Activated effector memory CD4-positive, alpha-beta T cell treated with Interleukin-2 at 50 U/mL for 16 hours (primary cell): ENCODE measurements at regions not wholly inside any gene's neighbourhood (a gene's known extent, or its start where the extent isn't known, plus 50 kb on each side); places are given as distances from the start of the nearest gene placed in this dataset.

ENCODE experiments used
- DNase-seq: peaks from one replicate; pipeline ENCODE4 v3.0.0-alpha.2; 2020

GRCh38 chr3:10555263-10555662 lies 49.9 kb upstream of the ATP2B2 start:
- no peak for DNase-seq

- DNase-seq = no peak
Measured at GRCh38 chr3:10556312-10556711, 50.9 kb upstream of the ATP2B2 start.

- DNase-seq = no peak
Measured at GRCh38 chr3:10557250-10557649, 51.9 kb upstream of the ATP2B2 start.

GRCh38 chr3:10557781-10558373 lies 52.5 kb upstream of the ATP2B2 start:
- no peak for DNase-seq

GRCh38 chr3:10558736-10559135 lies 53.4 kb upstream of the ATP2B2 start:
- DNase-seq = no peak

GRCh38 chr3:10560060-10560861 lies 54.9 kb upstream of the ATP2B2 start:
- no peak for DNase-seq

- no peak for DNase-seq
Measured at GRCh38 chr3:10561162-10561945, 56.0 kb upstream of the ATP2B2 start.

- DNase-seq = no peak
Measured at GRCh38 chr3:10561946-10562560, 56.7 kb upstream of the ATP2B2 start.

- no peak for DNase-seq
Measured at GRCh38 chr3:10563396-10563795, 58.0 kb upstream of the ATP2B2 start.

GRCh38 chr3:10565814-10566213 lies 60.4 kb upstream of the ATP2B2 start:
- DNase-seq = no peak

GRCh38 chr3:10566451-10566850 lies 61.1 kb upstream of the ATP2B2 start:
- no peak for DNase-seq

- no peak for DNase-seq
Measured at GRCh38 chr3:10568549-10568948, 63.2 kb upstream of the ATP2B2 start.

GRCh38 chr3:10570196-10570946 lies 65.0 kb upstream of the ATP2B2 start:
- DNase-seq = no peak

- DNase-seq = no peak
Measured at GRCh38 chr3:10574101-10574620, 68.8 kb upstream of the ATP2B2 start.

GRCh38 chr3:10575601-10576160 lies 70.3 kb upstream of the ATP2B2 start:
- no peak for DNase-seq

- DNase-seq = no peak
Measured at GRCh38 chr3:10577486-10577885, 72.1 kb upstream of the ATP2B2 start.

GRCh38 chr3:10580426-10580825 lies 75.0 kb upstream of the ATP2B2 start:
- no peak for DNase-seq

GRCh38 chr3:10581251-10581650 lies 75.9 kb upstream of the ATP2B2 start:
- DNase-seq = no peak

GRCh38 chr3:10581716-10582115 lies 76.3 kb upstream of the ATP2B2 start:
- no peak for DNase-seq

GRCh38 chr3:10582733-10583132 lies 77.3 kb upstream of the ATP2B2 start:
- DNase-seq = no peak

- no peak for DNase-seq
Measured at GRCh38 chr3:10583798-10584708, 78.7 kb upstream of the ATP2B2 start.
